Panc1 (cell line): ENCODE measurements at regions not wholly inside any gene's neighbourhood (a gene's known extent, or its start where the extent isn't known, plus 50 kb on each side); places are given as distances from the start of the nearest gene placed in this dataset.

Source experiments
- ATAC-seq: fragments of 200-7000 bp; cut with Tn5 transposase; 2 replicates; pipeline ENCODE4 v1.9.1; 2020; ENCODE audit warnings: mild to moderate bottlenecking, moderate library complexity
- BruUV-seq: library from RNA; stranded (reverse); fragments of 400-500 nt; replicated peaks from 2 replicates; lab custom pipeline; 2021; lab: Mats Ljungman, UMichigan
- CTCF ChIA-PET: fragments of 300-600 bp; sonication (Branson Sonifier 250); formaldehyde crosslinking; loops from one replicate; lab custom pipeline; 2022; ENCODE audit warnings: antibody characterized with exemption; lab: Charles Lee
- POLR2A ChIA-PET: fragments of 300-600 bp; sonication (Branson Sonifier 250); formaldehyde crosslinking; loops from one replicate; lab custom pipeline; 2022; ENCODE audit warnings: antibody characterized with exemption; lab: Charles Lee
- DNase-seq: peaks from one replicate; pipeline ENCODE4 v3.0.0-alpha.2; 2010; ENCODE audit warnings: low read depth, low spot score
- H3K27ac ChIP-seq: 2 replicates; pipeline ENCODE4 v1.5.1; 2011; ENCODE audit warnings: mild to moderate bottlenecking, low read length, inconsistent platforms
- H3K27me3 ChIP-seq: fragments of 200-500 bp; sonication (Bioruptor generic); 2 replicates; pipeline ENCODE4 v1.6.0; 2014; ENCODE audit warnings: low read length, inconsistent platforms; ENCODE audit not compliant: control insufficient read depth, insufficient read depth
- H3K36me3 ChIP-seq: fragments of 200-500 bp; sonication (Bioruptor generic); 2 replicates; pipeline ENCODE4 v1.5.1; 2014; ENCODE audit warnings: inconsistent platforms, mild to moderate bottlenecking, low read length, moderate library complexity; ENCODE audit not compliant: control insufficient read depth, insufficient read depth
- H3K4me1 ChIP-seq: 2 replicates; pipeline ENCODE4 v1.5.1; 2011; ENCODE audit warnings: inconsistent platforms, mild to moderate bottlenecking, low read length, moderate library complexity; ENCODE audit not compliant: control insufficient read depth, insufficient read depth
- H3K4me3 ChIP-seq, 2 experiments: 2 replicates each; pipeline ENCODE4 v1.5.1; 2011 to 2012; ENCODE audit warnings: low read depth in 2 of 2, low read length in 2 of 2, mild to moderate bottlenecking in 2 of 2, inconsistent platforms in 1 of 2, moderate library complexity in 1 of 2
- H3K9me3 ChIP-seq: fragments of 200-500 bp; sonication (Bioruptor generic); 2 replicates; pipeline ENCODE4 v1.5.1; 2014; ENCODE audit warnings: low read depth, mild to moderate bottlenecking, inconsistent platforms, low read length, moderate library complexity; ENCODE audit not compliant: control insufficient read depth, insufficient read depth
- POLR2AphosphoS5 ChIP-seq: IDR thresholded peaks from 2 replicates; pipeline ENCODE4 v1.6.1; 2012; ENCODE audit warnings: mild to moderate bottlenecking, low read depth, low read length, moderate library complexity
- SIN3A ChIP-seq: IDR thresholded peaks from 2 replicates; pipeline ENCODE4 v1.6.1; 2012; ENCODE audit warnings: low read depth, mild to moderate bottlenecking, low read length, moderate library complexity, borderline replicate concordance; ENCODE audit not compliant: insufficient read depth
- TCF7L2 ChIP-seq: IDR thresholded peaks from 2 replicates; pipeline ENCODE4 v1.6.1; 2011; ENCODE audit warnings: mild to moderate bottlenecking, low read depth, low read length, inconsistent platforms
- in situ Hi-C: cut with HindIII; loops from 2 replicates; pipeline ENCODE4 v1.10.0; 2016; ENCODE audit warnings: low sequenced_read_pairs, low pct_unique_long_range_greater_than_20kb
- intact Hi-C: fragments of 100-400 bp; cut with micrococcal nuclease; formaldehyde crosslinking; loops from one replicate; pipeline ENCODE4 v1.10.0; 2022; ENCODE audit not compliant: unreplicated experiment
- TF ChIP-seq, protein P1 (sequence below): fragments of 450-650 bp; IDR thresholded peaks from 2 replicates; pipeline ENCODE4 v1.5.1; 2017; ENCODE audit warnings: mild to moderate bottlenecking
- TF ChIP-seq, protein P2 (sequence below), 2 experiments: IDR thresholded peaks; 2 replicates each; pipeline ENCODE4 v1.6.1; 2011 to 2012; ENCODE audit warnings: low read depth in 2 of 2, control low read depth in 1 of 2, low read length in 1 of 2, mild to moderate bottlenecking in 1 of 2, moderate library complexity in 1 of 2; ENCODE audit not compliant: insufficient read depth in 1 of 2

GRCh38 chr1:78303620-78304019 is 187.2 kb upstream of the PTGFR start:
- ATAC-seq, result no peak
- TF ChIP-seq SIN3A (no peak), POLR2AphosphoS5 (no peak), TCF7L2 (no peak)
- TF ChIP-seq, protein P1, sequence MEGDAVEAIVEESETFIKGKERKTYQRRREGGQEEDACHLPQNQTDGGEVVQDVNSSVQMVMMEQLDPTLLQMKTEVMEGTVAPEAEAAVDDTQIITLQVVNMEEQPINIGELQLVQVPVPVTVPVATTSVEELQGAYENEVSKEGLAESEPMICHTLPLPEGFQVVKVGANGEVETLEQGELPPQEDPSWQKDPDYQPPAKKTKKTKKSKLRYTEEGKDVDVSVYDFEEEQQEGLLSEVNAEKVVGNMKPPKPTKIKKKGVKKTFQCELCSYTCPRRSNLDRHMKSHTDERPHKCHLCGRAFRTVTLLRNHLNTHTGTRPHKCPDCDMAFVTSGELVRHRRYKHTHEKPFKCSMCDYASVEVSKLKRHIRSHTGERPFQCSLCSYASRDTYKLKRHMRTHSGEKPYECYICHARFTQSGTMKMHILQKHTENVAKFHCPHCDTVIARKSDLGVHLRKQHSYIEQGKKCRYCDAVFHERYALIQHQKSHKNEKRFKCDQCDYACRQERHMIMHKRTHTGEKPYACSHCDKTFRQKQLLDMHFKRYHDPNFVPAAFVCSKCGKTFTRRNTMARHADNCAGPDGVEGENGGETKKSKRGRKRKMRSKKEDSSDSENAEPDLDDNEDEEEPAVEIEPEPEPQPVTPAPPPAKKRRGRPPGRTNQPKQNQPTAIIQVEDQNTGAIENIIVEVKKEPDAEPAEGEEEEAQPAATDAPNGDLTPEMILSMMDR, result no peak
- TF ChIP-seq, protein P2, sequence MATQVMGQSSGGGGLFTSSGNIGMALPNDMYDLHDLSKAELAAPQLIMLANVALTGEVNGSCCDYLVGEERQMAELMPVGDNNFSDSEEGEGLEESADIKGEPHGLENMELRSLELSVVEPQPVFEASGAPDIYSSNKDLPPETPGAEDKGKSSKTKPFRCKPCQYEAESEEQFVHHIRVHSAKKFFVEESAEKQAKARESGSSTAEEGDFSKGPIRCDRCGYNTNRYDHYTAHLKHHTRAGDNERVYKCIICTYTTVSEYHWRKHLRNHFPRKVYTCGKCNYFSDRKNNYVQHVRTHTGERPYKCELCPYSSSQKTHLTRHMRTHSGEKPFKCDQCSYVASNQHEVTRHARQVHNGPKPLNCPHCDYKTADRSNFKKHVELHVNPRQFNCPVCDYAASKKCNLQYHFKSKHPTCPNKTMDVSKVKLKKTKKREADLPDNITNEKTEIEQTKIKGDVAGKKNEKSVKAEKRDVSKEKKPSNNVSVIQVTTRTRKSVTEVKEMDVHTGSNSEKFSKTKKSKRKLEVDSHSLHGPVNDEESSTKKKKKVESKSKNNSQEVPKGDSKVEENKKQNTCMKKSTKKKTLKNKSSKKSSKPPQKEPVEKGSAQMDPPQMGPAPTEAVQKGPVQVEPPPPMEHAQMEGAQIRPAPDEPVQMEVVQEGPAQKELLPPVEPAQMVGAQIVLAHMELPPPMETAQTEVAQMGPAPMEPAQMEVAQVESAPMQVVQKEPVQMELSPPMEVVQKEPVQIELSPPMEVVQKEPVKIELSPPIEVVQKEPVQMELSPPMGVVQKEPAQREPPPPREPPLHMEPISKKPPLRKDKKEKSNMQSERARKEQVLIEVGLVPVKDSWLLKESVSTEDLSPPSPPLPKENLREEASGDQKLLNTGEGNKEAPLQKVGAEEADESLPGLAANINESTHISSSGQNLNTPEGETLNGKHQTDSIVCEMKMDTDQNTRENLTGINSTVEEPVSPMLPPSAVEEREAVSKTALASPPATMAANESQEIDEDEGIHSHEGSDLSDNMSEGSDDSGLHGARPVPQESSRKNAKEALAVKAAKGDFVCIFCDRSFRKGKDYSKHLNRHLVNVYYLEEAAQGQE (IDR thresholded peaks at IDR 0.05; ENCODE audit: insufficient read depth in 1 of 2, low read depth in 2 of 2, low read length in 1 of 2), result no peak
- POLR2A ChIA-PET, result no interaction called here
- H3K36me3 ChIP-seq, result no peaks in the 10 kb centered on the region
- H3K4me1 ChIP-seq, result no peaks in the 10 kb centered on the region
- no peak overlapping the region for H3K27ac ChIP-seq
- H3K9me3 ChIP-seq, result no peaks in the 10 kb centered on the region
- in situ Hi-C loops, result no loop called here
- CTCF ChIA-PET, result no interaction called here
- no peak overlapping the region for H3K4me3 ChIP-seq
- no peak for DNase-seq
- intact Hi-C loops, result no loop called here
- H3K27me3 ChIP-seq, result no peaks in the 10 kb centered on the region
- BruUV-seq, result no TSS peak

DNA sequence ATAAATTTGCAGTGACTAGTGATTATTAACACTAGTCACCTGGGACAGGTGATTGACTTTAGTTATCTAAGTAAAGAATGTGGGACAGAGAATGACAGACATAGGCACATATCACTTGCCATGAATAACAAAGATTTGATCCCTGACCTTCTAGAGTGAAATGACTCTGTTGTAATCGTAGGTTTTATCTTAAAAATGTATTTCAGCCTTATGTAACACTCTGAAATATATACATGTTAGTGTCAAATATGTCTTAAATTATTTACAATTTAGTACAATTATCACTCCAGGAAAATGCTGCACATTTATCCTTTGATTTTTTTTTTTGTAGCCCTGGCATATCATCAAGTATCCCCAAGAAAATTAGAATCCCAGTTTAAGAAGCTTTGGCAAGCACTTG is 186.4 kb upstream of the PTGFR start:
- no peak for ATAC-seq

More for the DNA sequence above, 186.4 kb upstream of the PTGFR start:
- TF ChIP-seq SIN3A, result no peak
- TF ChIP-seq POLR2AphosphoS5, result no peak
- TF ChIP-seq, protein P2 (IDR thresholded peaks at IDR 0.05; ENCODE audit: insufficient read depth in 1 of 2, low read depth in 2 of 2, low read length in 1 of 2), result no peak
- no peaks in the 10 kb centered on the region for H3K4me1 ChIP-seq
- H3K4me3 ChIP-seq, result no peak overlapping the region
- ChIA-PET CTCF (no interaction called here), POLR2A (no interaction called here)
- in situ Hi-C loops, result no loop called here
- intact Hi-C loops, result no loop called here
- no TSS peak for BruUV-seq
- H3K27me3 ChIP-seq, result no peaks in the 10 kb centered on the region
- H3K9me3 ChIP-seq, result no peaks in the 10 kb centered on the region
- H3K27ac ChIP-seq, result no peak overlapping the region
- DNase-seq, result no peak
- no peaks in the 10 kb centered on the region for H3K36me3 ChIP-seq
